Activated gamma-delta T cell treated with Interleukin-2 at 50 U/mL for 16 hours (primary cell): ENCODE measurements at regions not wholly inside any gene's neighbourhood (a gene's known extent, or its start where the extent isn't known, plus 50 kb on each side); places are given as distances from the start of the nearest gene placed in this dataset.
"Not testable (repeated sequence)": the region's sequence is repeated elsewhere in the genome, so short reads cannot be mapped to it uniquely, and the experiment has no call there.

Experiments used
- DNase-seq: peaks from one replicate; pipeline ENCODE4 v3.0.0-alpha.2; 2020

GRCh38 chr15:67920524-67921240 lies 80.8 kb upstream of the RNU6-1 start:
- DNase-seq, result no peak

- no peak for DNase-seq
Measured at GRCh38 chr15:67922106-67922675, 82.3 kb upstream of the RNU6-1 start.

- DNase-seq, result no peak
Measured at GRCh38 chr15:67922971-67923945, 83.4 kb upstream of the RNU6-1 start.

- no peak for DNase-seq
Measured at GRCh38 chr15:67924359-67924974, 84.6 kb upstream of the RNU6-1 start.

- no peak for DNase-seq
Measured at GRCh38 chr15:67925182-67925581, 85.3 kb upstream of the RNU6-1 start.

GRCh38 chr15:67927501-67928168 lies 87.8 kb upstream of the RNU6-1 start:
- DNase-seq, result no peak

GRCh38 chr15:67928666-67929065 lies 88.8 kb upstream of the RNU6-1 start:
- no peak for DNase-seq

GRCh38 chr15:67930720-67931119 lies 90.9 kb upstream of the RNU6-1 start:
- no peak for DNase-seq

GRCh38 chr15:67931861-67932260 lies 92.0 kb upstream of the RNU6-1 start:
- DNase-seq, result no peak

- not testable (repeated sequence) for DNase-seq
Measured at GRCh38 chr15:67934126-67934525, 94.3 kb upstream of the RNU6-1 start.

- DNase-seq, result no peak
Measured at GRCh38 chr15:67935244-67935643, 95.4 kb upstream of the RNU6-1 start.

- no peak for DNase-seq
Measured at GRCh38 chr15:67936258-67936657, 96.4 kb upstream of the RNU6-1 start.

GRCh38 chr15:67937153-67937761 lies 97.4 kb upstream of the RNU6-1 start:
- DNase-seq, result no peak

GRCh38 chr15:67939179-67939578 lies 99.3 kb upstream of the RNU6-1 start:
- DNase-seq, result not testable (repeated sequence)

GRCh38 chr15:67939588-67940323 lies 99.9 kb upstream of the RNU6-1 start:
- DNase-seq, result not testable (repeated sequence)

GRCh38 chr15:67940324-67940719 lies 100.5 kb upstream of the RNU6-1 start:
- DNase-seq, result no peak

GRCh38 chr15:67941648-67942310 lies 101.9 kb upstream of the RNU6-1 start:
- DNase-seq, result no peak

GRCh38 chr15:67943475-67943874 lies 103.6 kb upstream of the RNU6-1 start:
- no peak for DNase-seq

- DNase-seq, result no peak
Measured at GRCh38 chr15:67944010-67944641, 104.3 kb upstream of the RNU6-1 start.

GRCh38 chr15:67945131-67945530 lies 105.3 kb upstream of the RNU6-1 start:
- DNase-seq, result no peak
